GM12878 (cell line): ENCODE measurements at regions not wholly inside any gene's neighbourhood (a gene's known extent, or its start where the extent isn't known, plus 50 kb on each side); places are given as distances from the start of the nearest gene placed in this dataset.

ENCODE experiments used
- ATAC-seq: fragments of 200-7000 bp; cut with Tn5 transposase; 3 replicates; pipeline ENCODE4 v1.9.1; 2020; ENCODE audit warnings: mild to moderate bottlenecking, moderate library complexity
- BruUV-seq: library from RNA; stranded (reverse); fragments of 400-500 nt; replicated peaks from 2 replicates; lab custom pipeline; 2021; lab: Mats Ljungman, UMichigan
- CTCF ChIA-PET: fragments of 300-600 bp; sonication (Branson Sonifier 250); formaldehyde crosslinking; extraction: SDS; loops from one replicate; lab custom pipeline; 2021; ENCODE audit warnings: inconsistent platforms; lab: Yijun Ruan, JAX
- POLR2A ChIA-PET: fragments of 350-600 bp; formaldehyde crosslinking; extraction: SDS; loops from one replicate; lab custom pipeline; 2021; ENCODE audit warnings: inconsistent platforms; lab: Charles Lee
- RAD21 ChIA-PET: fragments of 300-600 bp; sonication (Branson Sonifier 250); formaldehyde crosslinking; loops from one replicate; lab custom pipeline; 2023; ENCODE audit warnings: antibody characterized with exemption; ENCODE audit not compliant: unreplicated experiment; lab: Charles Lee
- SMC1A ChIA-PET: fragments of 300-600 bp; sonication (Branson Sonifier 250); formaldehyde crosslinking; loops from one replicate; lab custom pipeline; 2023; ENCODE audit not compliant: unreplicated experiment, uncharacterized antibody; lab: Charles Lee
- DNase-seq: peaks from one replicate; pipeline ENCODE4 v3.0.0-alpha.2; 2011; ENCODE audit warnings: low read depth, low spot score
- FAIRE-seq: peaks from 3 replicates; lab custom pipeline; 2011; peaks lifted over from hg19 to GRCh38; lab: Jason Lieb, UNC
- H2AFZ ChIP-seq: 2 replicates; pipeline ENCODE4 v1.6.0; 2011; ENCODE audit warnings: low read depth, low read length, control low read depth; ENCODE audit not compliant: control insufficient read depth
- H3K27ac ChIP-seq: 2 replicates; pipeline ENCODE4 v1.5.1; 2011; ENCODE audit warnings: control low read depth; ENCODE audit not compliant: control insufficient read depth, insufficient read depth
- H3K27me3 ChIP-seq, 2 experiments: replicated peaks in 1 of 2; 2 replicates each; pipeline versions ENCODE4 v1.6.0 to v1.6.1; 2011; ENCODE audit warnings: low read length in 1 of 2; ENCODE audit not compliant: control insufficient read depth in 2 of 2, insufficient read depth in 2 of 2
- H3K36me3 ChIP-seq, 2 experiments: 2 replicates each; pipeline ENCODE4 v1.5.1; 2011; ENCODE audit warnings: low read length in 1 of 2; ENCODE audit not compliant: control insufficient read depth in 2 of 2, insufficient read depth in 2 of 2
- H3K4me1 ChIP-seq: 2 replicates; pipeline ENCODE4 v1.6.1; 2011; ENCODE audit warnings: mild to moderate bottlenecking, low read length, moderate library complexity, mixed read lengths; ENCODE audit not compliant: control insufficient read depth, insufficient read depth
- H3K4me2 ChIP-seq: 2 replicates; pipeline ENCODE4 v1.6.0; 2011; ENCODE audit warnings: control low read depth; ENCODE audit not compliant: control insufficient read depth, insufficient read depth
- H3K4me3 ChIP-seq: fragments of 200-600 bp; sonication (generic); 2 replicates; pipeline ENCODE4 v1.5.1; 2016
- H3K79me2 ChIP-seq: 2 replicates; pipeline ENCODE4 v1.6.0; 2011; ENCODE audit warnings: low read length; ENCODE audit not compliant: control insufficient read depth, insufficient read depth
- H3K9ac ChIP-seq: 2 replicates; pipeline ENCODE4 v1.8.0; 2011; ENCODE audit warnings: low read length, control low read depth, mixed read lengths; ENCODE audit not compliant: control insufficient read depth, insufficient read depth
- H3K9me3 ChIP-seq: replicated peaks from 3 replicates; pipeline ENCODE4 v1.5.1; 2011; ENCODE audit warnings: mild to moderate bottlenecking, low read length; ENCODE audit not compliant: control insufficient read depth, insufficient read depth
- H4K20me1 ChIP-seq: 2 replicates; pipeline ENCODE4 v1.6.0; 2011; ENCODE audit not compliant: control insufficient read depth, insufficient read depth
- CBX3 ChIP-seq: fragments of 200-600 bp; sonication (generic); IDR thresholded peaks from 2 replicates; pipeline ENCODE4 v1.6.1; 2016; ENCODE audit warnings: low read depth, borderline replicate concordance
- CHD4 ChIP-seq: fragments of 200-600 bp; sonication (generic); IDR thresholded peaks from 2 replicates; pipeline ENCODE4 v1.6.1; 2016; ENCODE audit warnings: mild to moderate bottlenecking
- ETV6 ChIP-seq, 2 experiments: fragments of 450-650 bp in 1 of 2; IDR thresholded peaks in 1 of 2; conservative IDR thresholded peaks in 1 of 2; 2 replicates each; pipeline ENCODE4 v1.6.1; 2014; ENCODE audit warnings: antibody characterized with exemption in 1 of 2, borderline replicate concordance in 1 of 2, low read depth in 1 of 2, mild to moderate bottlenecking in 1 of 2, moderate library complexity in 1 of 2
- FOXM1 ChIP-seq: IDR thresholded peaks from 2 replicates; pipeline ENCODE4 v1.6.1; 2012; ENCODE audit warnings: low read depth, mild to moderate bottlenecking, inconsistent platforms, low read length, moderate library complexity
- IRF3 ChIP-seq: fragments of 450-650 bp; IDR thresholded peaks from 2 replicates; pipeline ENCODE4 v1.6.1; 2014; ENCODE audit warnings: mild to moderate bottlenecking
- NBN ChIP-seq: fragments of 450-650 bp; IDR thresholded peaks from 2 replicates; pipeline ENCODE4 v1.6.1; 2016
- NFYA ChIP-seq: IDR thresholded peaks from 2 replicates; pipeline ENCODE4 v1.6.1; 2011; ENCODE audit warnings: low read depth, mild to moderate bottlenecking, low read length, improper control_type of control experiment, borderline replicate concordance
- RBBP5 ChIP-seq: fragments of 200-600 bp; sonication (generic); conservative IDR thresholded peaks from 2 replicates; pipeline ENCODE4 v1.6.1; 2016
- RFX5 ChIP-seq: IDR thresholded peaks from 2 replicates; pipeline ENCODE4 v1.6.1; 2011; ENCODE audit warnings: low read depth, low read length, improper control_type of control experiment
- RUNX3 ChIP-seq: IDR thresholded peaks from 2 replicates; pipeline ENCODE4 v1.6.1; 2012; ENCODE audit warnings: low read length, inconsistent platforms
- SIX5 ChIP-seq: IDR thresholded peaks from 2 replicates; pipeline ENCODE4 v1.6.1; 2011; ENCODE audit warnings: mild to moderate bottlenecking, low read depth, low read length, moderate library complexity; ENCODE audit not compliant: severe bottlenecking
- TARDBP ChIP-seq: IDR thresholded peaks from 2 replicates; pipeline ENCODE4 v1.6.1; 2016; ENCODE audit warnings: borderline replicate concordance
- ZBTB40 ChIP-seq: fragments of 450-650 bp; IDR thresholded peaks from 2 replicates; pipeline ENCODE4 v1.6.1; 2016; ENCODE audit warnings: mild to moderate bottlenecking, moderate library complexity, borderline replicate concordance
- ZNF207 ChIP-seq: fragments of 450-650 bp; IDR thresholded peaks from 2 replicates; pipeline ENCODE4 v1.6.1; 2014; ENCODE audit warnings: antibody characterized with exemption, mild to moderate bottlenecking, borderline replicate concordance
- WGBS: methylation state at CpG from one replicate; pipeline ENCODE4 v1.1.6; 2016; ENCODE audit warnings: low lambda C conversion rate; ENCODE audit not compliant: insufficient replicate concordance, insufficient coverage; ENCODE audit errors: missing lambda C conversion rate; 5-methylcytosine and 5-hydroxymethylcytosine counted together
- in situ Hi-C: fragments of 300-500 bp; cut with MboI; formaldehyde crosslinking; loops from 9 replicates; pipeline ENCODE4 v1.14.3; 2018; ENCODE audit warnings: mixed read lengths
- intact Hi-C: fragments of 100-400 bp; cut with micrococcal nuclease; formaldehyde crosslinking; loops from one replicate; pipeline ENCODE4 v1.14.2; 2022; ENCODE audit not compliant: unreplicated experiment
- TF ChIP-seq, protein P1 (sequence below): IDR thresholded peaks from 2 replicates; pipeline ENCODE4 v1.6.1; 2011; ENCODE audit warnings: low read depth, low read length, improper control_type of control experiment, borderline replicate concordance

DNA sequence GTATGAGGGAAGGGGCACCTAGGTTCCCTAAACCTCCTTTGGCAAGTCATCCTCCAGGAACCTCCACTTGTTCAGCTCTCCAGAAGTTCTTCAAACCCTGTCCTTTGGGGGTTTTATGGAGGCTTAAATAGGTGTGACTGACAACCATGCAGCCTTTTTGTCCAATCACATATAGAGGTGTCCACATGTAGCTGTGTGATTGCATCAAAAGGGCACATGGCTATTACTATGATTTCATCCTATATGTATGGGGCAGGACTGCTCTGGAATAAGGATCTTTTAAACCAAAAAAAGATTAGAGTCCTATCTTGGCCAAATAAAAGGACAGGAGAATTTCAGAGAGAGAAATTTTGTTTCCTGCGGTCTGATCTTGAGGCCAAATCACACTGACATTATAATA lies 453.2 kb upstream of the EPHA6 start:
- no TSS peak for BruUV-seq
- Histone ChIP-seq H3K9me3 (no peaks in the 10 kb centered on the region), H3K27ac (no peak overlapping the region), H4K20me1 (no peaks in the 10 kb centered on the region), H3K9ac (no peak overlapping the region), H3K27me3 (no peaks in the 10 kb centered on the region), H3K4me3 (no peak overlapping the region), H2AFZ (no peak overlapping the region), H3K4me1 (no peaks in the 10 kb centered on the region), H3K36me3 (no peaks in the 10 kb centered on the region), H3K4me2 (no peak overlapping the region), H3K79me2 (no peaks in the 10 kb centered on the region)
- intact Hi-C loops (no loop called here), in situ Hi-C loops (no loop called here)
- POLR2A ChIA-PET, result no interaction called here
- RAD21 ChIA-PET, result interaction anchor here (0.9 kb wide), 1 partner anchor 27 kb away, joined by 3 read pairs; no protein-coding TSS in a partner anchor
- 0% methylated on average over 1 of the region's 1 CpG for WGBS
- DNase-seq (no peak), FAIRE-seq (no peak), ATAC-seq (no peak)
- CTCF ChIA-PET, result no interaction called here
- SMC1A ChIA-PET, result interaction anchor here (1.0 kb wide), 1 partner anchor 33 kb away, joined by 3 read pairs; no protein-coding TSS in a partner anchor
- TF ChIP-seq ZNF207 (no peak), RBBP5 (no peak), RUNX3 (no peak), CBX3 (no peak), SIX5 (no peak), IRF3 (no peak), NFYA (no peak), CHD4 (no peak)

GRCh38 chr3:96370637-96371036 lies 443.8 kb upstream of the EPHA6 start:
- H3K4me2 ChIP-seq, result no peak overlapping the region
- DNase-seq, result no peak
- in situ Hi-C loops (no loop called here), intact Hi-C loops (no loop called here)
- BruUV-seq, result no TSS peak
- ATAC-seq, result no peak
- FAIRE-seq, result no peak
- H3K27ac ChIP-seq, result no peak overlapping the region
- ChIA-PET SMC1A (no interaction called here), RAD21 (no interaction called here), POLR2A (no interaction called here), CTCF (no interaction called here)
- no peak overlapping the region for H2AFZ ChIP-seq
- H3K79me2 ChIP-seq, result no peaks in the 10 kb centered on the region
- H3K9ac ChIP-seq, result no peak overlapping the region
- no peaks in the 10 kb centered on the region for H4K20me1 ChIP-seq
- H3K4me3 ChIP-seq, result no peak overlapping the region
- no peaks in the 10 kb centered on the region for H3K4me1 ChIP-seq
- no peaks in the 10 kb centered on the region for H3K27me3 ChIP-seq
- no peaks in the 10 kb centered on the region for H3K36me3 ChIP-seq
- H3K9me3 ChIP-seq, result no peaks in the 10 kb centered on the region
- TF ChIP-seq ZBTB40 (no peak), NBN (no peak), RFX5 (no peak), FOXM1 (no peak), ETV6 (conservative IDR thresholded peaks at IDR 0.05 in 1 of 2, IDR thresholded peaks at IDR 0.05 in 1 of 2; ENCODE audit: borderline replicate concordance in 1 of 2, low read depth in 1 of 2) (no peak), TARDBP (no peak)
- TF ChIP-seq, protein P1, sequence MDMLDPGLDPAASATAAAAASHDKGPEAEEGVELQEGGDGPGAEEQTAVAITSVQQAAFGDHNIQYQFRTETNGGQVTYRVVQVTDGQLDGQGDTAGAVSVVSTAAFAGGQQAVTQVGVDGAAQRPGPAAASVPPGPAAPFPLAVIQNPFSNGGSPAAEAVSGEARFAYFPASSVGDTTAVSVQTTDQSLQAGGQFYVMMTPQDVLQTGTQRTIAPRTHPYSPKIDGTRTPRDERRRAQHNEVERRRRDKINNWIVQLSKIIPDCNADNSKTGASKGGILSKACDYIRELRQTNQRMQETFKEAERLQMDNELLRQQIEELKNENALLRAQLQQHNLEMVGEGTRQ, result no peak
